NCI-H69 (cell line): ENCODE measurements at regions not wholly inside any gene's neighbourhood (a gene's known extent, or its start where the extent isn't known, plus 50 kb on each side); places are given as distances from the start of the nearest gene placed in this dataset.
"Not testable (repeated sequence)": the region's sequence is repeated elsewhere in the genome, so short reads cannot be mapped to it uniquely, and the experiment has no call there.

Source experiments
- DNase-seq: peaks from one replicate; lab custom pipeline; 2025; lab: John Stamatoyannopoulos, UW

DNA sequence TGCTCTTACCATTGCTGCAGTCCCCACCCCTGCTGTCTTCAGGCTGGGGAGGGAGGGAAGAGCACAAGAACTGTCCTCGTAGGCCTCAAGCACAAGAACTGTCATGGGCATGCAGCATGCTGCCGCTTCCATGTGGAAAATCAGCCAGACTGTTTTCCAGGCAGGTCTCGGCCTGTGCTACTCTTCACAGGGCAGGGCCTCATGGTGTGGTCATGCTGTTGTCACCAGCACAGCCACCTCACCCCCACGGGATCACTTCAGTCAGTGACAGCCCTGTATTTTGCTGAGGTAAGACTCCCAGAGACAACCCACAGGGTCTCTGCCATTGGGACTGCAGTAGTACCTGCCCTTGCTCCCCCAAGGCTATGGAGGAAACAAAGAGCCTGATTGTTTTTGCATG is 205.3 kb downstream of the NAP1L3 start:
- DNase-seq: no peak

DNA sequence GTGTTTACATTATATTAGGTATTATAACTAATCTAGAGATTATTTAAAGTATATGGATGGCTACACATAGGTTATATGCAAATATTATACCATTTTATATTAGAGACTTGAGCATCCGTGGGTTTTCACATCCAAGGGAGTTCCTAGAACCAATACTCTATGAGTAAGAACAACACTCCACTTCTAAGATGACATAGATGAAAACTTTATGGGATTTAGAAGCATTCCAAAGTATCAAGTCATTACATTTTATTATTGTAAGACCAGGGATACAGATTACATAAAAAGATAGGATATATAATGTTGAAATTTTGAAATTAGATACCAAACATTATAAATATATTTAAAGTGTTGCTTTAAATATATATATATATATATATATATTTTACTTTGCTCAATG is 207.0 kb downstream of the NAP1L3 start:
- no peak for DNase-seq

DNA sequence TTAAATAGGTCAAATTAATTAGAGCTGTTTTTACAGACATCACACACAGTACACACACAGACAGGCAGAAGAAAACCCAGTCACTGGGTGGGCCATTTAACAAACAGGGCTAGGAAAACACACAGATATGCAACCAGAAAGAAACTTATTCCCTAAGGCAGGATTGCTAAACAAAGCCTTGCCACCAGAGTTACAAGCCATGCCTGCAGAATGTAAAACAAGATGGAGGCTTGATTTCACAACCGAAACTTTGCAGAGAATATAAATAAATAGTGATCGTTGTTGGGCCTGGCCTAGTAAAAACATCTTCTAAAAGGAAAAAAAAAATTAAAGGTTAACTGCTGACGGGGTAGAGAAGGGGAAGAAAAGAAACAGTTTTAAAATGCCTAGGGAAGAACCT is 212.3 kb downstream of the NAP1L3 start:
- DNase-seq: peak; percentile 80

DNA sequence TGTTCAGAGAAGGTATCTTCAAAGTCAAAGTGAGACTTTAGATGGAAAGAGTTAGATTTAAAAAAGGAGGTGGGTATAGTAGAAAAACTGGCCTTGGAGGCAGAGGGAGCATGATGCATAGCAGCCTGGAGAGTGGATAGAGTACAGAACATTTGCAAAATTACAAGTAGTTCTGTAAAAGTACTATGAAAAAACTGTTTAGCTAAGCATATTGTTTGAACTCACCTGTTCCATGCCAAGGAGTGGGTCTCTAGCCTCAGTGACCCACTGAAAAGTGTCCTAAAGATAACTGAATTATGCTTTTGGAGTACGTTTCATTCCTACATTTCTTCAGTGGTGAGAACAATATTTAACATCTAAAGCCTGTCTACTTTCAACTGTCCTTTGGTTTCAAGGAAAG is 218.9 kb downstream of the NAP1L3 start:
- no peak for DNase-seq

DNA sequence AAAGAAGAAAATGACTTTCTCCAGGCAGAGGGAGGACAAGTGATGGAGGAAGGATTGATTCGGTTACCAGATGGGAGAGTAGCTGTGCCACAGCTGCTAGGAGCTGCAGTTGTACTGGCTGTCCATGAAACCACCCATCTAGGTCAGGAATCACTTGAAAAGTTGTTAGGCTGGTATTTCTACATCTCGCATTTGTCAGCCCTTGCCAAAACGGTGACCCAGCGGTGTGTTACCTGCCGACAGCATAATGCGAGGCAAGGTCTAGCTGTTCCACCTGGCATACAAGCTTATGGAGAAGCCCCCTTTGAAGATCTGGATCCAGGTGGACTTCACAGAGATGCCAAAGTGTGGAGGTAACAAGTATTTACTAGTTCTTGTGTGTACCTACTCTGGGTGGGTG is 238.7 kb downstream of the NAP1L3 start:
- not testable (repeated sequence) for DNase-seq

DNA sequence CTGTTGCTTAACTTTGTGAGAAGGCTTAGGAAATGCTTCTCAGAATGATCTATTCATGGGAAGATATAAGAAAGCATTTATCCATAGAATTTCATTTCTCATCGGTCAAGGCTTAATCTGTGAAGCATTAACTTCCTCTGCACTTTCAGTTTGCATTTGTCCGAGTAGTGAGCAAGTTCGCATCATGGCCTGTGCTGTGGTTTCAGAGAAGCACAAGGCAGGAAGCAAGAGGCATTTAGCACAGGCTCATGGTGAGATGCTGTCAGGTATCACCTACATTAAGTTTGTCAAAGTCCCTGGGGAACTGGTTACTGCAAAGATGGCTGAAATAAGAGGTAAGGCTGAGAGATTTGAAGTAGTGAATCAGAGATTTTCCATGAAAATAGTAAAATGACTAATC is 244.9 kb downstream of the NAP1L3 start:
- peak; percentile 2 for DNase-seq

DNA sequence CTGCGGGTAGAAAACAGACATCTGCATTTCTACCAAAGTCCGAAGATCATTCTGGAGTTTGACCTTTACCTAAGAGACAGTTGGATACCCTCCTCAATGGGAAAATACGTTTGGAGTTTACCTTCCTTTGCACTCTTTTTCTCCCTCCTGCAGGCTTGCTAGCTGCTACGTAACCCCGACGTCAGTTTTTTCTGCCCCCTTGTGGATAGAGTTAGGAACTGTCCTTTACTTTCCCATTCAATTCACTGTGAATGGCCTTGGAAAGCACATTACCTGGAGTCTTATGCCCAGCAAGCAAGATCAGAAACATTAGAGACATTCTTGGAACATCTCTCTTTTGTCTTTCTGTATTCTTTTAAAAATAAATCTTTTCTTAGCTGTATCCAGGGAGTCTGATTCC is 250.7 kb downstream of the NAP1L3 start:
- DNase-seq: peak; percentile 67

DNA sequence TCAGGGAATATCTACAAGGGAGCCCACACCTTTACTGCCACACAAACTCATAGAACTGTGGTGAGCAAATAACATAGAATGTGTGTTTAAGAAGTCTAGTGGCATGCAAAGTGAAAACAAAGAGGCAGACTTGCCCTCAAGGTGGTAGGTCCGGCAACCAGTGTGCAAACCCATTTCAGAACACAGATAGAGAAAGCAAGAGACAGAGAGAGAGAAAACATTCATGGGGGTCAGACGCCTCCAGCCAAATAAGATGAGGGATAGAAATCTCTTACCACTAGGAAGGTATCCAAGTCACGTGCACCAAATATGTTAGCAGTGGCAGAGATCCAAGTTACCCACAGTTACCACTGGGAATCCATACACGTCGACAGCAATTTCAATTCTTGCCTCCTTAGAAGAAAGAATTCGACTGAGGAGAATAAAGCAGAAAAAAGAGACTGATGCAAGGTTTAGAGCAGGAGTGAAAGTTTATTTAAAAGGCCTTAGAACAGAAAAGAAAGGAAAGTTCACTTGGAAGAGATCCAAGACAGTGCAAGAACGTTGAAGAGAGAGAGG is 252.8 kb downstream of the NAP1L3 start:
- peak; percentile 71 for DNase-seq

DNA sequence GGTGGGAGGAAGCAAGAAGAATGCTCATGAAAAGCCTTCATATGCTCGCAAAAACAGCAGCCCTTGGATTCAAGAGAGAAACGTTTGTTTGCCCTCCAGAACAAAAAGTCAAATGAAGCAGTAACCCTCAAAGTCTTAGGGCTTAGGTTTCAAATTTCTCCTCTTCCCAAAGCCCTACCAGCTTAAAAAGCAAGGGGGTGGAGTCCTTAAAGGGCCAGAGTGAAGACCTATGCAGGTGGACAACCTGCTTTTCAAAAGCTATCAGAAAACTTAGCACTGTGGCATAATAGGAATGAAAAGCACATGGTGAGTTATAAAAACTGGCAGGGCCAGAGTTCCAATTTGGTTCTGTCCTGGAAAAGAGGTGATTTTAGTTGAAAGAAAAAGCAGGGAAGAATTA is 253.3 kb downstream of the NAP1L3 start:
- peak; percentile 50 for DNase-seq

DNA sequence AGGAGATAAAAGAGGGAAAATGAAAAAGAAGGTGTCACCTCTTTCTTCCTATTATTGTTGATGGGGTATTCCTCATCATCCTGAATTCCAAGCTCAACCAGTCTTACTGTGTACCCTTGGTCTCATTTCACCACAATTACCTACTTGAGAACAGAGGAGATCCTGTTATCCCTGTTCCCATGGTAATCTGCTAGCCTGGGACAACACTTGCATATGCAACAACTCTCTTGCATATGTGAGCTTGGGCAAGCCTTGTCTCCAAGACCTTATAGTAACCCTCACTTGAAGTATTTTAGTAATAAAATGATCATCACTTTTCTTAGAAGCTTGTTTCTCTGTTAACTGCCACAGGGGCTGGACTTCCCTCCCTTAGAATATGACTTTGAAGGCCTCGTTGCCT is 253.7 kb downstream of the NAP1L3 start:
- DNase-seq: peak; percentile 3

DNA sequence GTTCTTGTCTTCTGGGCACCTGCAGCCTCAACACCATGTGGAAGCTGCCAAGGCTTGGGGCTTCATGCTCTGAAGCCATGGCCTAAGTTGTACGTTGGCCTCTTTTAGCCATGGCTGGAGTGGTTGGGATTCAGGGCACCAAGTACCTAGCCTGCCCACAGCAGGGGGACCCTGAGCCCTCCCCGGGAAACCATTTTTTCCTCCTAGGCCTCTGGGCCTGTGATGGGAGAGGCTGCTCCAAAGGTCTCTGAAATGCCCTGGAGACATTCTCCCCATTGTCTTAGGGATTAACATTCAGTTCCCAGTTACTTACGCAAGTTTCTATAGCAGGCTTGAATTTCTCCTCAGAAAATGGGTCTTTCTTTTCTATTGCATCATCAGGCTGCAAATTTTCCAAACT is 269.3 kb downstream of the NAP1L3 start:
- no peak for DNase-seq

DNA sequence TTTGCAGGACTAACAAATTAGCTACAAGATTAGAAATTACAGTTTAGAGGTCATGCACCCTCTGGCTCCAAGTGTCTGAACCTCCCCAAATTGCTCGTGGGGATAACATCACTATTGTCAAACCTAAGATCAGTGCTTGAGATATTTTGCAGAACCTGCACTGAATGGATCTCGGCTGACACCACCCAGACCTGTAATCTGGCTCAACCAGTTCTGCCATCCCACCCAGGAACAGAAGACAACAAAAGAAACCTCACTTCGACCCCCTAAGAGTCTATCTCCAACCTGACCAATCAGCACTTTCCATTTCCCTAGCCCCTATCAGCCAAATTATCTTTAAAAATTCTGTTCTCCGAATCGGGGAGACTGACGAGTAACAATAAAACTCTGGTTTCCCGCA is 318.7 kb downstream of the NAP1L3 start:
- DNase-seq: no peak

DNA sequence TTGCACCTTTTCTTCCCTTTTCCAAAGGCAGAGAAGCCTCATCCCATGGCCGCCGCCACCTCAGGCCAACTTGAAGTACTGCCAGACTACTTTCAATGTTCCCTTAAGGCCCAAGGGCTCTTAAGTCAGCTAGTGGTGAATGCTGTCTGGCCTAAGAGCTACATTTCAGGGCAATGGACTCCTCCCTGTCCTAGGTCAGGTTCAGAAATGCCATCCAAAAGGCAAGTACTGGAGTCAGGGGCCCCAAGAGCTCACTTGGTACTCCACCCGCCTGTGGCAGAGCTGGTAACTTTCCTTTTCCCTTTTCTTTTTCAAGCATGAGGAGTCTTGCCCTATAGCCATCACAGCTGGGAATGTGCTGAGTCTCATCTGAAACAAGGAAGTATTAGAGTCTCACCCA is 327.1 kb downstream of the NAP1L3 start:
- DNase-seq: no peak

DNA sequence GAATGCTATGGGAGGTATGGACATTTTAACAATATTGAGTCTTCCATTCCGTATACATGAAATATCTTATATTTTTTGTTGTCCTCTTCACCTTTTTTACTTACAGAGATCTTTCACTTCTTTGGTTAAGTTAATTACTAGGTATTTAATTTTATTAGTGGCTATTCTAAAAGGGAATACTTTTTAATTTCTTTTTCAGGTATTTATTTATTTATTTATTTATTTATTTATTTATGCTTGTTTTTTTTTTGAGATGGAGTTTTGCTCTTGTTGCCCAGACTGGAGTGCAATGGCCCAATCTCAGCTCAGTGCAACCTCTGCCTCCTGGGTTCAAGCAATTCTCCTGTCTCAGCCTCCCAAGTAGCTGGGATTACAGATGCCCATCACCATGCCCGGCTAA is 329.1 kb downstream of the NAP1L3 start:
- not testable (repeated sequence) for DNase-seq

DNA sequence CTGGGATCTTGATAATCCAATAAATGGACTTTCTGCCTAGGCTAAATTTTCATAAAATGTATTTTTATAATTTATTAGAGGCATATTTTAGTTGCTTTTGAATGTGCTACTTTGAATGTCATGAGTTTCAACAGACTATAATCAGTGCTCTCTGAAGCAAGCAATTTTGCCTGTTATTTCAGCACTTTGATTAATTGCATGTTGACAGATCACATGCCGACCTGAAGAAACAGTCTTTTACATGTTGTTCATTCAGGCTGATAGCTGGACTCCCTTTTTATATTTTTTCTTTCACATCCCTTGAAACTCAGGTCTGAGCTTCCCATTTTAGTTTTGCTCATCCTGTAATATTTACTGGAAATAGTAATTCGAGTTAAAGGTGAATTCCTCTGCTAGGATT is 341.0 kb downstream of the NAP1L3 start:
- DNase-seq: peak; percentile 79

DNA sequence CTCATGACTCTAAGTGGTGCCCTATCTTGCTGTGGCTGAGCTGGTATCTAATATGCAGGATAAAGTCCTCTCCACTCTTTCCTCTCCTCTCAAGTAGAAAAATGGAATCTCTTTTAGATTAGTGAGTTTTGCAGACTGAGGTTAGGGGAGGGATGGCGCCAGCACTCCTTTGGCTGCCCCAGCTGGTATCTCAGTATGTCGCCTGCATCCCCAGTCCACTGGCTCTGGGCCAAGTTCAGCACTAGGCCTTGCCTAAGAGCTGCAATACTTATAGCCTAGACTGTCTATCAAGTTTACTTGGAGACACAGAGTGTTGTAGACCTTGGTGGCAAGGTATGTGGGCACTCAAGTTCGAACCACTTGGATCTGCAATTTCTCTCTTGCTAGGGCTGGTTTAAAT is 351.3 kb downstream of the NAP1L3 start:
- DNase-seq: peak; percentile 48

DNA sequence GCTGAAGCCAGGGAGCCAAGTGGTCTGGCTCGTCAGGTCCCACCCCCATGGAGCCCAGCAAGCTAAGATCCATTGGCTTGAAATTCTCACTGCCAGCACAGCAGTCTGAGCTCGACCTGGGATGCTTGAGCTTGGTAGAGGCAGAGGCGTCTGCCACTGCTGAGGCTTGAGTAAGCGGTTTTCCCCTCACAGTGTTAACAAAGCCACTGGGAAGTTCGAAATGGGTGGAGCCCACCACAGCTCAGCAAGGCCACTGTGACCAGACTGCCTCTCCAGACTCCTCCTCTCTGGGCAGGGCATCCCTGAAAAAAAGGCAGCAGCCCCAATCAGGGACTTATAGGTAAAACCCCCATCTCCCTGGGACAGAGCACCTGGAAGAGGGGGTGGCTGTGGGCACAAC is 353.8 kb downstream of the NAP1L3 start:
- no peak for DNase-seq
